GM10248 (cell line): ENCODE measurements at regions not wholly inside any gene's neighbourhood (a gene's known extent, or its start where the extent isn't known, plus 50 kb on each side); places are given as distances from the start of the nearest gene placed in this dataset.

Source experiments
- CTCF ChIA-PET: fragments of 300-600 bp; sonication (Branson Sonifier 250); formaldehyde crosslinking; extraction: SDS; loops from one replicate; lab custom pipeline; 2021; ENCODE audit warnings: antibody characterized with exemption; lab: Yijun Ruan, JAX
- POLR2A ChIA-PET: fragments of 350-650 bp; sonication (Branson Sonifier 250); formaldehyde crosslinking; extraction: SDS; loops from one replicate; lab custom pipeline; 2020; ENCODE audit warnings: antibody characterized with exemption; lab: Yijun Ruan, JAX
- DNase-seq: peaks from one replicate; pipeline ENCODE4 v3.0.0; 2012; ENCODE audit errors: extremely low spot score
- TF ChIP-seq, protein P1 (sequence below): IDR thresholded peaks from 2 replicates; pipeline ENCODE4 v1.5.1; 2012; ENCODE audit warnings: mild to moderate bottlenecking, low read depth; ENCODE audit errors: extremely low read depth, missing control alignments, control extremely low read depth

DNA sequence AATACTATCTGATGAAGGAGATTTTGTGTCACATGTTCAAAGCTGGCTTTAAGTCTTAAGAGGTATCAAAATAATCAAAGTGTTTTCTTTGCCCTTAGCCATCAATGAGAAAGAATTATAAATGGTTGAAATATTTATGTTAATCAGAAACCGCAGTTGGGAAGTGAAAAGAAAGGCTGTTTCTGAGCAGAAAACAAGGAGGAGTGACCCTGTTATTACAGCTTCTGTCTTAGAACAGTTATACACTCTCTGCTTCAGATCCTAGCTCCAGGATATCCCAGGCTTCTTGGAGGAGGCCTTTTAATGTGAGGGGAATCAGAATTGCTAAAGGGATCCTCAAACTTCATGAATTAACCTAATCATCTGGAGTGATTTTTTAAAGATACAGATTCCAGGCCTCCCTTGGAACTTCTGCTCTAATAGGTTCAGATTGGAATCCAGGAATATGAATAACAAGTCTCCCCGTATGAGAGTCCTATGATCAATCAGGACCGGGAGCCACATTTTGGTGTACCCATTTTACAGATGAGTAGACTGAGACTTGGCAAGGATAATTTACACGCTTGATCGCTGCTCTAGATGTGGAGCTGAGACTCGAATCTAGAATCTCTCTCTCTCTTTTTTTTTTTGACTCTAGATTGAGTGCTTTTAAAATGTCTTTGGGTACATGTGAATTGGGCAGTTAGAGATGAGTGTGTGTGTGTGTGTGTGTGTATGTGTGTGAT is 50.8 kb upstream of the JAG1 start:
- ChIA-PET POLR2A (no interaction called here), CTCF (interaction anchor here (1.2 to 3.8 kb wide), 6 partner anchors 11 to 538 kb away, joined by 3 to 17 read pairs (median 4); no protein-coding TSS in a partner anchor)
- TF ChIP-seq, protein P1, sequence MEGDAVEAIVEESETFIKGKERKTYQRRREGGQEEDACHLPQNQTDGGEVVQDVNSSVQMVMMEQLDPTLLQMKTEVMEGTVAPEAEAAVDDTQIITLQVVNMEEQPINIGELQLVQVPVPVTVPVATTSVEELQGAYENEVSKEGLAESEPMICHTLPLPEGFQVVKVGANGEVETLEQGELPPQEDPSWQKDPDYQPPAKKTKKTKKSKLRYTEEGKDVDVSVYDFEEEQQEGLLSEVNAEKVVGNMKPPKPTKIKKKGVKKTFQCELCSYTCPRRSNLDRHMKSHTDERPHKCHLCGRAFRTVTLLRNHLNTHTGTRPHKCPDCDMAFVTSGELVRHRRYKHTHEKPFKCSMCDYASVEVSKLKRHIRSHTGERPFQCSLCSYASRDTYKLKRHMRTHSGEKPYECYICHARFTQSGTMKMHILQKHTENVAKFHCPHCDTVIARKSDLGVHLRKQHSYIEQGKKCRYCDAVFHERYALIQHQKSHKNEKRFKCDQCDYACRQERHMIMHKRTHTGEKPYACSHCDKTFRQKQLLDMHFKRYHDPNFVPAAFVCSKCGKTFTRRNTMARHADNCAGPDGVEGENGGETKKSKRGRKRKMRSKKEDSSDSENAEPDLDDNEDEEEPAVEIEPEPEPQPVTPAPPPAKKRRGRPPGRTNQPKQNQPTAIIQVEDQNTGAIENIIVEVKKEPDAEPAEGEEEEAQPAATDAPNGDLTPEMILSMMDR: no peak
- DNase-seq: no peak

DNA sequence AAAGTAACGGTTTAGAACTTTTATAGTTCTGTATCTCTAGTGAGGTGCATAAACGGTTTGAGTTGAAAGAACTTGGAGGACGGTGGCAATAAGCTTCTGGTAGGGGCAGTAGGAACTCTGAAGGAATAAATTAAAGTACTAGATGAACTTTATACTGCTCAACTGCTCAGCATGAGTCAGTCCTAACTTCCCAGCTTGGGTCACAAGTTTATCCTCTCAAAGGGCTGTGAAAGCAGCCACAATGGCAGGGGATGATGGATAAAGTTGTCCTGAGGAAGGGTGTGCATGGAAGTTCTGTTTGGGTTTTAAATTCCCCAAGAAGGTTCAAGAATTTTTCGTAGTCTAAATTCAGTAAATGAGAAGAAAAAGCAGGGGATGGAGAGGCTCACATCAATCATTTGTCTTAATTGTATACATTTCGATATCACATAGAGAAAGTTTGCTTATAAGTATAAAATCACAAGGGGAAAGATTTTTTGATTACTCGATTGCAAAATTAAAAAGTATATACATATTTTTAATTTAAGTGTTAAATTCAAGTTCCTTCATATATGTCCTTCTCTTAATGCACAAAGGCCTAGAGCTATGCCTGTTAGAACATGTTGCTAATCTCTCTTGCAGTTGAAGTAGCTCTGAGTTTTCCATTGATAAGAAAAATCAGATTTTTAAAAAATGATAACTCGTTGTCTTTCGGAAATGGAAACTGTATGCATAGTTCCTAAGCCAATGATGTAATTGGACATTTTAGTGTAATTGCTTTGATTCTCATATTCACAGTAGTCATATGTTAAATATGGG is 55.3 kb upstream of the JAG1 start:
- ChIA-PET POLR2A (no interaction called here), CTCF (interaction anchor here (1.1 to 1.5 kb wide), 3 partner anchors 11 to 18 kb away, joined by 3 to 5 read pairs (median 3); no protein-coding TSS in a partner anchor)
- DNase-seq: no peak
- TF ChIP-seq, protein P1: no peak

DNA sequence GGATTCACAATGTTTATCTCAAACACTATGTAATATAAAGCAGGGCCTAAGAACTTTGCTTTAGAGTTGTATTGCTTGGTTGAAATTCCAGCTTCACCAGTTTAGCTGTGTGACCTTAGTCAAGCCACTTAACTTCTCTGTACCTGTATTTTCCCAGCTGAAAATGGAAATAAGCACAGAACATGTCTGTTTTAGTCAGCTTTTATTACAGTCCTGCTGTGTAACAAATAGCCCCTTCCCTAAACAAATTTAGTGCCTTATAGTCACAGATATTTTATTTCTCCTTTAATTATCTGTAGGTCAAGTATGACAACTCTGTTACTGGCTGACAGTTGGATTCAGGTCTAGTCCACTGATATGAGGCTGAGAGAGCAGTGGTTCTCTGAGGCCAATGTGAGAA is 56.0 kb upstream of the JAG1 start:
- TF ChIP-seq, protein P1: no peak
- DNase-seq: no peak
- POLR2A ChIA-PET: no interaction called here
- CTCF ChIA-PET: interaction anchor here (1.1 to 1.5 kb wide), 2 partner anchors 10 to 18 kb away, joined by 3 to 5 read pairs; no protein-coding TSS in a partner anchor

DNA sequence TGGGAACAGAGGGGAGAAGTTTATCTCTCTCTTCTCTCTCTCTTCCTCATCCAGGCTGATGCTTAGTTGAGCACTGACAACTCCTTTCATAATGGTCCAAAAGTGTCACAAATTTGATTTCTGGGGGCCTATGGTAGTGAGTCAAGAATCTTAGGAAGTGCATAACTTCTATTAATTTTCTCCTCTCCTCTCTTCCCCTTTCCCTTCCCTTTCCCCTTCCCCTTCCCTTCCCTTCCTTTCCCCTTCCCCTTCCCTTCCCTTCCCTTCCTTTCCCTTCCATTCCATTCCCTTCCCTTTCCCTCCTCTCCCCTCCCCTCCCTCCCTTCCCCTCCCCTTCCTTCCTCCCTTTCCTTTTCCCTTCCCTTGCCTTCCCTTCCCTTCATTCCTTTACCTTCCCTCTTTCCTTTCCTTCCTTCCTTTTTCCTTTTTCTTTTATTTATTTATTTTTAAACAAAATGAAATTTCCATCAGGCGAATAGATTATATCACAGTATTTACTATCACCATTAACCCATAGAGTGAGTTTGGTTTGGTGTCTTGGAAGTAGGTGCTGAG is 56.9 kb upstream of the JAG1 start:
- no peak for DNase-seq
- TF ChIP-seq, protein P1: no peak
- CTCF ChIA-PET: no interaction called here
- POLR2A ChIA-PET: no interaction called here

DNA sequence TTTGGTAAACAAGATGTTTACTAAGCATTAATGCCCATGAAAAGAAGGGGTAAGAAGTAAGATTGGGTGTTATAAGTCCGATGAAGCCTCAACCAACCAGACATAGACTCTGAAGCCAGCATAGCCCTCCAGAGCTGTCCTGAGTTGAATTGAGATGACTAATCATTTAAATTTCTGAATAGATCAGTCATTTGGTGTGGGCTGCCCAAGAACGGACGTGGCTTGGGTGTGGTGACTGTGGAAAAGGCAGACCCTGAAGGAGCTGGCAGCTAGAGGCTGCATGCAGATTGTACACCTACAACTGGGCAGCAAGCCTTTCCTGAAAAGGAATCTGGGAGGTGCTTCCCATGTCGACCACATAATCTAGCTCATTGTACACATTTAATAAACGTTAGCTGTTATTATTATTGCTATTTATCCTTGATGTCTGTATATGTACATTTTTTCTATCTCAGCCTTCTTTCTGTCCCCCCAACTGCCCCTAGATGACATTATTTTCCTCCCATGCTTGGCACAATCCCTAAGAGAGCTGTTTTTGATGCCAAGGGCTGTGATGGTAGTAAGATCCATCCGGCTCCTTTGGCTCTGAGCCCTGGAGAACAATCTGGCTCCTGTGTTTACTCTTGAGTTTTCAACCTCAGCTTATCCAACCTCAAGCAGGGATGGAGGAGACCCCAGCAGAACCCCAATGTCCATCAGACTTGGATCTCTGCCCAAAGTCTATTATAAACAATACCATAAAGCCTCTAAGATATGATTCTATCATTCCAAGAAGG is 57.6 kb upstream of the JAG1 start:
- POLR2A ChIA-PET: no interaction called here
- DNase-seq: no peak
- CTCF ChIA-PET: no interaction called here

More for the DNA sequence above, 57.6 kb upstream of the JAG1 start:
- TF ChIP-seq, protein P1: no peak
